Uterus (tissue), 3 donors: ENCODE measurements at regions not wholly inside any gene's neighbourhood (a gene's known extent, or its start where the extent isn't known, plus 50 kb on each side); places are given as distances from the start of the nearest gene placed in this dataset.

Experiments
- DNase-seq, 2 donors: peaks; one replicate each; pipeline ENCODE4 v3.0.0-alpha.2; 2019 to 2020
- H3K27ac ChIP-seq, 2 donors: fragments of 200-600 bp; sonication (generic); 1 replicate in 1 of 2; 2 replicates in 1 of 2; pipeline ENCODE4 v1.5.1; 2016 to 2018
- H3K27me3 ChIP-seq, 2 donors: fragments of 200-600 bp; sonication (generic); one replicate each; pipeline ENCODE4 v1.5.1; 2018 to 2019; ENCODE audit warnings: control low read depth in 1 of 2
- H3K36me3 ChIP-seq, 2 donors: fragments of 200-600 bp; sonication (generic); one replicate each; pipeline ENCODE4 v1.5.1; 2019; ENCODE audit warnings: control low read depth in 1 of 2
- H3K4me1 ChIP-seq, 2 donors: fragments of 200-600 bp; sonication (generic); one replicate each; pipeline ENCODE4 v1.5.1; 2018 to 2019; ENCODE audit warnings: control low read depth in 1 of 2
- H3K4me3 ChIP-seq, 2 donors: fragments of 200-600 bp; sonication (generic); 1 replicate in 1 of 2; 2 replicates in 1 of 2; pipeline ENCODE4 v1.5.1; 2018 to 2019; ENCODE audit warnings: mild to moderate bottlenecking in 1 of 2
- H3K9me3 ChIP-seq, 2 donors: fragments of 200-600 bp; sonication (generic); one replicate each; pipeline ENCODE4 v1.5.1; 2019; ENCODE audit warnings: control low read depth in 1 of 2
- POLR2A ChIP-seq, 2 donors: fragments of 450-650 bp; IDR thresholded peaks; one replicate each; pipeline ENCODE4 v1.6.1; 2016; ENCODE audit warnings: antibody characterized with exemption in 2 of 2, mild to moderate bottlenecking in 1 of 2, moderate library complexity in 1 of 2
- intact Hi-C: fragments of 100-400 bp; cut with DNase I; formaldehyde crosslinking; loops from one replicate; pipeline ENCODE4 v1.15.1; 2023; ENCODE audit warnings: low total_unique reads
- TF ChIP-seq, protein P1 (sequence below), 4 experiments: fragments of 200-600 bp in 2 of 4; fragments of 450-650 bp in 2 of 4; sonication (generic) in 2 of 4; IDR thresholded peaks; one replicate each; pipeline ENCODE4 v1.5.1; 2016 to 2019; ENCODE audit warnings: antibody characterized with exemption in 4 of 4, mild to moderate bottlenecking in 2 of 4, moderate library complexity in 1 of 4
- donor health status: DM: yes; HTN: yes; CAD: no.

DNA sequence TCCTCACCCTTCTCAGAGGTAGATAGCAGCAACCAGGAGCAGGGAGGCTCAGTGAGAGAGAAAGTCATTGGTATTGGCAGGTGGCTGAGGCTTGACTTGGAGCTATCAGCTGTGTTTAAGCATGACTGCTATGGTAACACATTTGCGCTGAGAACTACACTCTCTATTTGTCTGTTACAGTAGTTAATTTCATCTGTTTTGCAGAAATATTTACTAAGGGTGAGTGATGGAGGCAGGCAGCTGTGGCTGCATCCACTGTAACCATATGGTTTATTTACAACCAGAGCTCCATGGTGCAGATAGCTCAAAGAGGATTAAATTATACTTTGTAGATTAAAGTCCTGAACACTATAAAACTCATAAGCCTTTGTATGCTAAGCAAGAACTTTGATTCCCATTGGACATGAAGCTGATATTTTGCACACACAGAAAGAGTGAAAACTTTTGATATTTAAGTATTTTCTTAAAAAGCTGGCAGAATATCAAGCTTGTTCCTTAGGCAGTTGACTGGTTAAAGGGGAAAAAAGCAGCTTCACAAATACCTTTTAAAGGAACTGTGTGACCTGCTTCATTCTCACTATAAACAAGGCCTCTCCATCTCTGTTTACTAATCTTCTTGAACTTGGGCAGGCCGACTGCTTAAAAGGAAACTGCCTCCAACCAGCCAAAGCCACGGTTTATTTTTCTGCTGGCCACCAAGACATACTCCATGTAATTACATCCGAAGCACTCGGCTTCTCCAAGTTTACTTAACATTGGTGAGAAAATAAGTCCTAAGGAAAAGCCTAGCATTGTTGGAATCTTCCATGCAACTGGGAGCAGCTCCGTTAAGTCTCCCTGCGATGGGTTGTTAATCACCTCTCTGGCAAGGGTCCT lies 299.8 kb upstream of the ZFHX3 start:
- no peaks in the 10 kb centered on the region for H3K9me3 ChIP-seq
- DNase-seq: no peak
- intact Hi-C loops: no loop called here
- TF ChIP-seq, protein P1, sequence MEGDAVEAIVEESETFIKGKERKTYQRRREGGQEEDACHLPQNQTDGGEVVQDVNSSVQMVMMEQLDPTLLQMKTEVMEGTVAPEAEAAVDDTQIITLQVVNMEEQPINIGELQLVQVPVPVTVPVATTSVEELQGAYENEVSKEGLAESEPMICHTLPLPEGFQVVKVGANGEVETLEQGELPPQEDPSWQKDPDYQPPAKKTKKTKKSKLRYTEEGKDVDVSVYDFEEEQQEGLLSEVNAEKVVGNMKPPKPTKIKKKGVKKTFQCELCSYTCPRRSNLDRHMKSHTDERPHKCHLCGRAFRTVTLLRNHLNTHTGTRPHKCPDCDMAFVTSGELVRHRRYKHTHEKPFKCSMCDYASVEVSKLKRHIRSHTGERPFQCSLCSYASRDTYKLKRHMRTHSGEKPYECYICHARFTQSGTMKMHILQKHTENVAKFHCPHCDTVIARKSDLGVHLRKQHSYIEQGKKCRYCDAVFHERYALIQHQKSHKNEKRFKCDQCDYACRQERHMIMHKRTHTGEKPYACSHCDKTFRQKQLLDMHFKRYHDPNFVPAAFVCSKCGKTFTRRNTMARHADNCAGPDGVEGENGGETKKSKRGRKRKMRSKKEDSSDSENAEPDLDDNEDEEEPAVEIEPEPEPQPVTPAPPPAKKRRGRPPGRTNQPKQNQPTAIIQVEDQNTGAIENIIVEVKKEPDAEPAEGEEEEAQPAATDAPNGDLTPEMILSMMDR (IDR thresholded peaks at IDR 0.05): no peak
- TF ChIP-seq POLR2A (IDR thresholded peaks at IDR 0.05): no peak
- H3K4me1 ChIP-seq: no peaks in the 10 kb centered on the region
- H3K27me3 ChIP-seq: no peaks in the 10 kb centered on the region
- H3K27ac ChIP-seq: no peak overlapping the region
- no peaks in the 10 kb centered on the region for H3K36me3 ChIP-seq
- no peak overlapping the region for H3K4me3 ChIP-seq

DNA sequence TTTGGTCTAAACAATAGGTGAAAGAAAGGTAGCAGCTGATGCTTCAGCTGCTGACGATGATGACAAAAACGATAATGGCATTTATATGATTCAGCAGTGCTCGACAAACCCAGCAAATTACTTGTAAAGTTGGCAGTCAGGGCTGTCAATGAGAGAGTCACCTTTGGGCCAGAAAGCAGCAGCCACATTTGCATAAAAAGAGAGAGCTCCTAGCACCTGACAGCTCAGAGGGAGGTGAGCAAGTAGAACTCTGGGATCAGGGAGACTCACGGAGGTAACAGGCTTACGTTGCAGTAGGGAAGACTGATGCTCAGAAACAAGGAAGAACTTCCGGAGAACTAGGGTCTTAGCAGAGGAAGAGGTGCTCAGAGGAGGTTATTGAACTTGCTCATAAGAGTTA lies 291.9 kb upstream of the ZFHX3 start:
- Histone ChIP-seq H3K27ac (no peak overlapping the region), H3K27me3 (no peaks in the 10 kb centered on the region), H3K9me3 (no peaks in the 10 kb centered on the region), H3K36me3 (no peaks in the 10 kb centered on the region), H3K4me1 (no peaks in the 10 kb centered on the region), H3K4me3 (no peak overlapping the region)
- no peak for DNase-seq
- intact Hi-C loops: no loop called here
- TF ChIP-seq POLR2A (IDR thresholded peaks at IDR 0.05): no peak
- TF ChIP-seq, protein P1 (IDR thresholded peaks at IDR 0.05): no peak

DNA sequence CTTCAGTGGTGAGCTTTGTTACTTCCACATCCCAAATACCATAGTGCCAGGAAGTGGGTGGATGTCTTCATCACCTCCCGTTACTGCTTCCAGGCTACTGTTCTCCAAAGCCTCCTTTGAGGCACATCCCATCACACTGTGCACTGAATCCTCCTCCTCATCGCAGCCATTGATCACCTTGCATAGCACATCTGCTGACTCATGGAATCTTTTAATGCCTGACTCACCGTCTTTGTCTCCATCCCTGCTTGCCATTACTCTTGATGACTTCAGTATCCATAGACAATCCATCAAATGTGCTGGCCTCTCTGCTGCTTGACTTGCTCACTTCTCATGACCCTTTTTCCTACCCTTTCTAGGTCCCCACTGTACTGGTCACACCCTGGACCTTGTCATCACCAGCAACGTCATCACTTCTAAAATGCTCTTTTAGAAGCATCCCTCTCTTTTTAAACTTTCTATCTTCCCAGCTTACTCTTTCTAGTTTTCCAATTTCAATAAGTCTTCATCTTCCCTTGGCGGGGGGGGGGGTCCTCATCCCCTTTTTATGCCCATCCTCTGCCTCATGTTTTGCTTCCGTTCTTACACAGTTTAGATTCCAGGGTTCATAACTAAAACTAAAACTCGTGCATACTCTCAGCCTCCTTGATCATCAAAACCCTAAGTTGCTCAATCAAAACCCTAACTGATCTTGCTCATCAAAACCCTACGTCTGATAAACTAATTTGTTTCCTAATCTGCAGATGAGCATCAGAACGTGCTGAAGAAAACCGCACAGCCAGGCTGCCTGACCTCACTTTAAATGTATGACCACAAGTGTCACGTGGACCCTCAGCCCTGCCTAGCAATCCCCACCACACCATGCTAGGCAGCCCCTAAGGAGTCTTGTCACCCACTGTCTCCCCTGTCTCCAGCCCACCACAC lies 289.7 kb upstream of the ZFHX3 start:
- intact Hi-C loops: no loop called here
- Histone ChIP-seq H3K9me3 (no peaks in the 10 kb centered on the region), H3K27me3 (no peaks in the 10 kb centered on the region), H3K4me3 (no peak overlapping the region), H3K4me1 (no peaks in the 10 kb centered on the region), H3K36me3 (no peaks in the 10 kb centered on the region), H3K27ac (no peak overlapping the region)
- DNase-seq: no peak
- TF ChIP-seq, protein P1 (IDR thresholded peaks at IDR 0.05): no peak
- TF ChIP-seq POLR2A (IDR thresholded peaks at IDR 0.05): no peak

DNA sequence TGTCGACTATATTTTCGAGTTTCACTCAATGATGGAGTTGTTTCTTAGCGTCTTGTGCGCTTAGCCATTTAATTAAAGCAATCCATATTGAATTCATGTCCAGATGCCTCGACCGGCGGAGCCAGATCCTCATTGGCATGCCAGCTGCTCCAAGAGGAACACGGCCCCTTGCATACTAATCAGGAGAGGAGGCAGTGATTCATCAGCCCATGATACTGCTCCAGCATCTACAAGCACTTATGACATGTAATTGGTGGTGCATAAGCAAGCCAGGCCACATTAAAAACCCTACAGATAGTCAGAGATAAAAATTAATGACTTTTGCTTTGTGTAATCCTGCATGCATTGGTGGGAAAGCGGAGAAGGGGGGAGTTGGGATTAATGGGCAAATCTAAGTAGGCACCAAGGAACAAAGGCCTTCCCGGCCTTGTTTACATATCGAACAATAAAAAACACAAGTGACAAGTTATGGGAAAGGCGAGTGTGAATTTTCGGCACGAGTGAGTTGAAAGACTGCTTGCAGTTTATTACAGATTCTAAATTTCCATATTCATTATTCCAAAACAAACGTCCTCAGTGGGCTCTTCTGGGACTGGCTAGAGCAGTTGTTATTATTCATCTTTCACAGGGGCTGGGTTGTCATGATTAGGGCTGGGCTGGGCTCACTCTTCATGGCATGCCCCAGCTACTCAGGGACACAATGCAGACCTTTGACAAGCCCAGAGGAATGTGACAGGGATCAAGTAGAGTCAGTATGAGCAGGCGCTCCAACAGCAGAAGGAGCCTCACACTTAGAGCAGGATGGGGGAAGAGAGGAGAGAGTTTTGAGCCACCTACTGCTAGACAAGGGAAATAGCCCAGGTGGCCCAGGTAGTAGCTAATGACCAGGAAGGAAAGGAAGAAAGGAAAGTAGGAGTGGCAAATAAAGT lies 281.7 kb upstream of the ZFHX3 start:
- H3K27ac ChIP-seq: no peak overlapping the region
- no peak for DNase-seq
- no peaks in the 10 kb centered on the region for H3K4me1 ChIP-seq
- no peaks in the 10 kb centered on the region for H3K27me3 ChIP-seq
- no peak overlapping the region for H3K4me3 ChIP-seq
- no peaks in the 10 kb centered on the region for H3K9me3 ChIP-seq
- TF ChIP-seq, protein P1 (IDR thresholded peaks at IDR 0.05): no peak
- TF ChIP-seq POLR2A (IDR thresholded peaks at IDR 0.05): no peak
- intact Hi-C loops: no loop called here
- no peaks in the 10 kb centered on the region for H3K36me3 ChIP-seq
